ENCODE measurements at regions not wholly inside any gene's neighbourhood (a gene's known extent, or its start where the extent isn't known, plus 50 kb on each side); places are given as distances from the start of the nearest gene placed in this dataset.

DNA sequence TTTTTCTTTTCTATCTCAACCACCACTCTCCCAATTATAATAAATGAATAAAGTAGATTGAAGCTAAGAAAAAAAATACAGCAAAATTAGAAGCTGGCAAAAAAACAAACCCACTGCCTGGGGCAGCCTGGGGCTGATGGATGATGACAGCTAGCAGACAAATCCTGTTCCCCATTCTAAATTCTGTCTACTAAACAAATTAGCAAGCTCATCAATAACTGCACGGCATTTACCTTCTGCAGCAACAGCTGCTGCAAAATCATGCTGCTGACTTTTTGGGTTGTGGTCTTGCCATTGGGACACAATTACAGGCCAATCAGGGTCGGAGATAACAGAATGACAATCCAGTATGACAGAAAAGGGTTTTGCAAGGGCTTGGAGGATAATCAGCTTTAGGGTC lies 443.6 kb upstream of the SOX5 start:
- ATAC-seq = no peak
- no peak for DNase-seq
- Histone ChIP-seq H3K4me2 (ENCODE audit: low read length) (no peak overlapping the region), H4K20me1 (ENCODE audit: low read length) (no peaks in the 10 kb centered on the region), H3K27me3 (ENCODE audit: low read length) (no peaks in the 10 kb centered on the region), H3K27ac (ENCODE audit: low read length) (no peak overlapping the region), H3K79me2 (ENCODE audit: low read length) (no peaks in the 10 kb centered on the region), H3F3A (ENCODE audit: low read length, unreplicated experiment) (no peaks in the 10 kb centered on the region), H3K4me1 (ENCODE audit: insufficient read depth, low read length) (no peaks in the 10 kb centered on the region), H3K36me3 (ENCODE audit: low read depth, low read length) (no peaks in the 10 kb centered on the region), H3K4me3 (ENCODE audit: low read length) (no peak overlapping the region), H3K9me2 (replicated peaks; ENCODE audit: low read length) (no peaks in the 10 kb centered on the region), H2AFZ (ENCODE audit: low read length) (no peak overlapping the region), H3K9me3 (ENCODE audit: low read length) (no peaks in the 10 kb centered on the region), H3K9ac (ENCODE audit: low read length) (no peak overlapping the region)
- CTCF ChIA-PET = no interaction called here
- intact Hi-C loops (cut with micrococcal nuclease) = no loop called here
- TF ChIP-seq EZH2phosphoT487 (IDR thresholded peaks at IDR 0.05; ENCODE audit: borderline replicate concordance, low read length) = no peak
- TF ChIP-seq EZH2 (IDR thresholded peaks at IDR 0.05; ENCODE audit: low read length, unreplicated experiment) = no peak
- TF ChIP-seq, protein P1, sequence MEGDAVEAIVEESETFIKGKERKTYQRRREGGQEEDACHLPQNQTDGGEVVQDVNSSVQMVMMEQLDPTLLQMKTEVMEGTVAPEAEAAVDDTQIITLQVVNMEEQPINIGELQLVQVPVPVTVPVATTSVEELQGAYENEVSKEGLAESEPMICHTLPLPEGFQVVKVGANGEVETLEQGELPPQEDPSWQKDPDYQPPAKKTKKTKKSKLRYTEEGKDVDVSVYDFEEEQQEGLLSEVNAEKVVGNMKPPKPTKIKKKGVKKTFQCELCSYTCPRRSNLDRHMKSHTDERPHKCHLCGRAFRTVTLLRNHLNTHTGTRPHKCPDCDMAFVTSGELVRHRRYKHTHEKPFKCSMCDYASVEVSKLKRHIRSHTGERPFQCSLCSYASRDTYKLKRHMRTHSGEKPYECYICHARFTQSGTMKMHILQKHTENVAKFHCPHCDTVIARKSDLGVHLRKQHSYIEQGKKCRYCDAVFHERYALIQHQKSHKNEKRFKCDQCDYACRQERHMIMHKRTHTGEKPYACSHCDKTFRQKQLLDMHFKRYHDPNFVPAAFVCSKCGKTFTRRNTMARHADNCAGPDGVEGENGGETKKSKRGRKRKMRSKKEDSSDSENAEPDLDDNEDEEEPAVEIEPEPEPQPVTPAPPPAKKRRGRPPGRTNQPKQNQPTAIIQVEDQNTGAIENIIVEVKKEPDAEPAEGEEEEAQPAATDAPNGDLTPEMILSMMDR (conservative IDR thresholded peaks at IDR 0.05; ENCODE audit: low read depth, low read length) = no peak
- POLR2A ChIA-PET (ENCODE audit: unreplicated experiment) = no interaction called here
- no TSS peak for BruUV-seq (replicated peaks)

- H3K4me3 ChIP-seq (ENCODE audit: low read length) = no peak overlapping the region
- no peak overlapping the region for H3K27ac ChIP-seq (ENCODE audit: low read length)
- POLR2A ChIA-PET (ENCODE audit: unreplicated experiment) = interaction anchor here (0.7 kb wide), 1 partner anchor 10 kb away, joined by 4 read pairs; no protein-coding TSS in a partner anchor
- H4K20me1 ChIP-seq (ENCODE audit: low read length) = no peaks in the 10 kb centered on the region
- no peak overlapping the region for H3K4me2 ChIP-seq (ENCODE audit: low read length)
- CTCF ChIA-PET = no interaction called here
- TF ChIP-seq EZH2 (IDR thresholded peaks at IDR 0.05; ENCODE audit: low read length, unreplicated experiment) = no peak
- TF ChIP-seq, protein P1 (conservative IDR thresholded peaks at IDR 0.05; ENCODE audit: low read depth, low read length) = no peak
- no peak for TF ChIP-seq EZH2phosphoT487 (IDR thresholded peaks at IDR 0.05; ENCODE audit: borderline replicate concordance, low read length)
- H3K36me3 ChIP-seq (ENCODE audit: low read depth, low read length) = no peaks in the 10 kb centered on the region
- H3K27me3 ChIP-seq (ENCODE audit: low read length) = no peaks in the 10 kb centered on the region
- no peak overlapping the region for H2AFZ ChIP-seq (ENCODE audit: low read length)
- intact Hi-C loops (cut with micrococcal nuclease) = no loop called here
- no peaks in the 10 kb centered on the region for H3F3A ChIP-seq (ENCODE audit: low read length, unreplicated experiment)
- no peaks in the 10 kb centered on the region for H3K9me3 ChIP-seq (ENCODE audit: low read length)
- DNase-seq (no peak), ATAC-seq (no peak)
- H3K9me2 ChIP-seq (replicated peaks; ENCODE audit: low read length) = no peaks in the 10 kb centered on the region
- no peak overlapping the region for H3K9ac ChIP-seq (ENCODE audit: low read length)
- no TSS peak for BruUV-seq (replicated peaks)
- H3K4me1 ChIP-seq (ENCODE audit: insufficient read depth, low read length) = no peaks in the 10 kb centered on the region
- H3K79me2 ChIP-seq (ENCODE audit: low read length) = no peaks in the 10 kb centered on the region
Observed at GRCh38 chr12:24389394-24389793, 439.9 kb upstream of the SOX5 start.

- Histone ChIP-seq H3K36me3 (ENCODE audit: low read depth, low read length) (no peaks in the 10 kb centered on the region), H3K4me3 (ENCODE audit: low read length) (no peak overlapping the region), H3F3A (ENCODE audit: low read length, unreplicated experiment) (no peaks in the 10 kb centered on the region), H4K20me1 (ENCODE audit: low read length) (no peaks in the 10 kb centered on the region), H3K9me2 (replicated peaks; ENCODE audit: low read length) (no peaks in the 10 kb centered on the region), H3K4me1 (ENCODE audit: insufficient read depth, low read length) (no peaks in the 10 kb centered on the region), H3K27ac (ENCODE audit: low read length) (no peak overlapping the region), H3K9me3 (ENCODE audit: low read length) (no peaks in the 10 kb centered on the region), H3K27me3 (ENCODE audit: low read length) (no peaks in the 10 kb centered on the region), H3K4me2 (ENCODE audit: low read length) (no peak overlapping the region), H2AFZ (ENCODE audit: low read length) (no peak overlapping the region), H3K9ac (ENCODE audit: low read length) (no peak overlapping the region), H3K79me2 (ENCODE audit: low read length) (no peaks in the 10 kb centered on the region)
- BruUV-seq (replicated peaks) = no TSS peak
- TF ChIP-seq EZH2phosphoT487 (IDR thresholded peaks at IDR 0.05; ENCODE audit: borderline replicate concordance, low read length) (no peak), EZH2 (IDR thresholded peaks at IDR 0.05; ENCODE audit: low read length, unreplicated experiment) (no peak)
- TF ChIP-seq, protein P1 (conservative IDR thresholded peaks at IDR 0.05; ENCODE audit: low read depth, low read length) = no peak
- intact Hi-C loops (cut with micrococcal nuclease) = no loop called here
- ChIA-PET CTCF (no interaction called here), POLR2A (ENCODE audit: unreplicated experiment) (no interaction called here)
- no peak for ATAC-seq
- no peak for DNase-seq
Observed at GRCh38 chr12:24387381-24387780, 437.9 kb upstream of the SOX5 start.

Data from PC-3 (cell line).